ENCODE measurements at regions not wholly inside any gene's neighbourhood (a gene's known extent, or its start where the extent isn't known, plus 50 kb on each side); places are given as distances from the start of the nearest gene placed in this dataset.

- TF ChIP-seq CTCF (IDR thresholded peaks at IDR 0.05) (no peak), EZH2 (IDR thresholded peaks at IDR 0.05; ENCODE audit: borderline replicate concordance, insufficient read depth, low read depth, low read length, poor library complexity, severe bottlenecking) (no peak)
These were observed 298.9 kb downstream of the CSNK1G3 start for GRCh38 chr5:123810746-123811340.
